Smooth muscle cell (in vitro differentiated cells): ENCODE measurements at regions not wholly inside any gene's neighbourhood (a gene's known extent, or its start where the extent isn't known, plus 50 kb on each side); places are given as distances from the start of the nearest gene placed in this dataset.

Source experiments
- DNase-seq: peaks from one replicate; lab custom pipeline; 2025; ENCODE audit not compliant: unreplicated experiment; lab: John Stamatoyannopoulos, UW
- H2AFZ ChIP-seq: fragments of 200-600 bp; sonication (generic); 2 replicates; pipeline ENCODE4 v1.6.0; 2016; ENCODE audit warnings: antibody characterized with exemption, low read depth, mild to moderate bottlenecking
- H3F3A ChIP-seq: fragments of 200-600 bp; sonication (generic); 2 replicates; pipeline ENCODE4 v1.6.0; 2017; ENCODE audit warnings: antibody characterized with exemption, low read depth
- H3K27ac ChIP-seq: fragments of 200-600 bp; sonication (generic); 2 replicates; pipeline ENCODE4 v1.5.1; 2016; ENCODE audit warnings: low read depth, mild to moderate bottlenecking
- H3K27me3 ChIP-seq: fragments of 200-600 bp; sonication (generic); 2 replicates; pipeline ENCODE4 v1.6.1; 2016; ENCODE audit warnings: low read depth, mild to moderate bottlenecking
- H3K36me3 ChIP-seq: fragments of 200-600 bp; sonication (generic); 2 replicates; pipeline ENCODE4 v1.5.1; 2016; ENCODE audit warnings: low read depth
- H3K4me1 ChIP-seq: fragments of 200-600 bp; sonication (generic); 2 replicates; pipeline ENCODE4 v1.5.1; 2016; ENCODE audit warnings: low read depth
- H3K4me2 ChIP-seq: fragments of 200-600 bp; sonication (generic); 2 replicates; pipeline ENCODE4 v1.6.0; 2016; ENCODE audit warnings: mild to moderate bottlenecking
- H3K4me3 ChIP-seq: fragments of 200-600 bp; sonication (generic); 2 replicates; pipeline ENCODE4 v1.5.1; 2016; ENCODE audit warnings: mild to moderate bottlenecking
- H3K79me2 ChIP-seq: fragments of 200-600 bp; sonication (generic); 2 replicates; pipeline ENCODE4 v1.6.0; 2016; ENCODE audit warnings: low read depth, mild to moderate bottlenecking
- H3K9ac ChIP-seq: fragments of 200-600 bp; sonication (generic); 2 replicates; pipeline ENCODE4 v1.6.0; 2016; ENCODE audit warnings: low read depth
- H3K9me3 ChIP-seq: fragments of 200-600 bp; sonication (generic); replicated peaks from 2 replicates; pipeline ENCODE4 v1.5.1; 2016; ENCODE audit warnings: low read depth
- H4K20me1 ChIP-seq: fragments of 200-600 bp; sonication (generic); 2 replicates; pipeline ENCODE4 v1.6.0; 2016; ENCODE audit warnings: low read depth
- WGBS: methylation state at CpG from one replicate; pipeline ENCODE4 v1.1.7; 2016; ENCODE audit warnings: low lambda C conversion rate; 5-methylcytosine and 5-hydroxymethylcytosine counted together
- TF ChIP-seq, protein P1 (sequence below): fragments of 200-600 bp; sonication (generic); IDR thresholded peaks from 2 replicates; pipeline ENCODE4 v1.5.1; 2017; ENCODE audit warnings: borderline replicate concordance, mild to moderate bottlenecking, antibody characterized with exemption; ENCODE audit not compliant: insufficient read depth, poor library complexity, severe bottlenecking

DNA sequence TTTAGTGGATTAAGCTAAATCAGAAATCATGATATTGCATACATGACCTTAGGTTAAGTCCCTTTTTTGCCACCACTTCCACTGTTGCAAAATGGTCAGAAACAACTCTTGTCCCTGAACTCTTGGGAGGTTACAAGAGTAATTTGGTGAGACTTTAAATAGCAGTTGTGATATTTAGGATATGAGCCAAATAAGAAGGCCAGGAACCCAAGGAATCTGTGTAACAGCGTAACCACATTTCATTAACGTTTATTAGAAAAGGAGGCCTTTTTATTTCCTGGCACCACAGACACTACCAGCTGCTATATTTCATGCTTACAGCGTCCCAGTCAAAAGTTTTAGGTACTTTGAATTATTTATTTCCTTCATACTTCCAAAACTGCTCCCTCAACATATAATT lies 268.0 kb downstream of the GPD2 start:
- H3K36me3 ChIP-seq, result no peaks in the 10 kb centered on the region

DNA sequence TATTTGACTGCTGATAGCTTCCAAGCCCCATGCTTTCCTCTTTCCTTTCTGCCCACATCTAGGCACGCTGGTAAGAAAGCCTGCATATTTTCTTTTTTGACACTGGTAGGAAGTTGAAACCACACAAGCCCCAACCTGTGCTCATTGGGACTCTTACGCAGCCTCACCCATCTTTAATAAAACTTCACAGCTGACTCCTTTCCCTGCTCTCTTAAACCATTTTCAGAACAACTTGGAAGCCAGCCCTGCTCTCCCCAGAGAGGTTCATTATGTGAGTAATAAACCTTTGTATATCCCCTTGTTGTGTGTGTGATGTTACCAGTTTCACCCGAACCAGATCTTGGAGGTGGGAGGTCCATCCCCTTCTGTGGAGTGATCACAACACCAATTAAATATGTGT lies 268.4 kb downstream of the GPD2 start:
- no peaks in the 10 kb centered on the region for H3K9me3 ChIP-seq
- H3K27me3 ChIP-seq, result peaks cover 6% of the 10 kb centered on the region
- H2AFZ ChIP-seq, result no peak overlapping the region
- TF ChIP-seq, protein P1, sequence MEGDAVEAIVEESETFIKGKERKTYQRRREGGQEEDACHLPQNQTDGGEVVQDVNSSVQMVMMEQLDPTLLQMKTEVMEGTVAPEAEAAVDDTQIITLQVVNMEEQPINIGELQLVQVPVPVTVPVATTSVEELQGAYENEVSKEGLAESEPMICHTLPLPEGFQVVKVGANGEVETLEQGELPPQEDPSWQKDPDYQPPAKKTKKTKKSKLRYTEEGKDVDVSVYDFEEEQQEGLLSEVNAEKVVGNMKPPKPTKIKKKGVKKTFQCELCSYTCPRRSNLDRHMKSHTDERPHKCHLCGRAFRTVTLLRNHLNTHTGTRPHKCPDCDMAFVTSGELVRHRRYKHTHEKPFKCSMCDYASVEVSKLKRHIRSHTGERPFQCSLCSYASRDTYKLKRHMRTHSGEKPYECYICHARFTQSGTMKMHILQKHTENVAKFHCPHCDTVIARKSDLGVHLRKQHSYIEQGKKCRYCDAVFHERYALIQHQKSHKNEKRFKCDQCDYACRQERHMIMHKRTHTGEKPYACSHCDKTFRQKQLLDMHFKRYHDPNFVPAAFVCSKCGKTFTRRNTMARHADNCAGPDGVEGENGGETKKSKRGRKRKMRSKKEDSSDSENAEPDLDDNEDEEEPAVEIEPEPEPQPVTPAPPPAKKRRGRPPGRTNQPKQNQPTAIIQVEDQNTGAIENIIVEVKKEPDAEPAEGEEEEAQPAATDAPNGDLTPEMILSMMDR, result no peak
- no peak overlapping the region for H3K4me2 ChIP-seq
- H3K9ac ChIP-seq, result no peak overlapping the region
- no peaks in the 10 kb centered on the region for H3K36me3 ChIP-seq
- H3K4me1 ChIP-seq, result no peaks in the 10 kb centered on the region
- no peaks in the 10 kb centered on the region for H3K79me2 ChIP-seq
- no peaks in the 10 kb centered on the region for H4K20me1 ChIP-seq
- H3K4me3 ChIP-seq, result no peak overlapping the region
- 77% methylated on average over 3 of the region's 3 CpGs for WGBS
- no peak overlapping the region for H3K27ac ChIP-seq
- H3F3A ChIP-seq, result no peaks in the 10 kb centered on the region
- DNase-seq, result no peak

More for the DNA sequence above, 268.0 kb downstream of the GPD2 start:
- H3K27ac ChIP-seq, result no peak overlapping the region
- no peak overlapping the region for H2AFZ ChIP-seq
- no peak for DNase-seq
- H4K20me1 ChIP-seq, result no peaks in the 10 kb centered on the region
- H3K4me1 ChIP-seq, result no peaks in the 10 kb centered on the region
- H3K9me3 ChIP-seq, result no peaks in the 10 kb centered on the region
- peaks cover 6% of the 10 kb centered on the region for H3K27me3 ChIP-seq
- TF ChIP-seq, protein P1, result no peak
- no peak overlapping the region for H3K9ac ChIP-seq
- no peaks in the 10 kb centered on the region for H3K79me2 ChIP-seq
- H3F3A ChIP-seq, result no peaks in the 10 kb centered on the region
- H3K4me3 ChIP-seq, result no peak overlapping the region
- 92% methylated on average over 3 of the region's 3 CpGs for WGBS
- H3K4me2 ChIP-seq, result no peak overlapping the region

DNA sequence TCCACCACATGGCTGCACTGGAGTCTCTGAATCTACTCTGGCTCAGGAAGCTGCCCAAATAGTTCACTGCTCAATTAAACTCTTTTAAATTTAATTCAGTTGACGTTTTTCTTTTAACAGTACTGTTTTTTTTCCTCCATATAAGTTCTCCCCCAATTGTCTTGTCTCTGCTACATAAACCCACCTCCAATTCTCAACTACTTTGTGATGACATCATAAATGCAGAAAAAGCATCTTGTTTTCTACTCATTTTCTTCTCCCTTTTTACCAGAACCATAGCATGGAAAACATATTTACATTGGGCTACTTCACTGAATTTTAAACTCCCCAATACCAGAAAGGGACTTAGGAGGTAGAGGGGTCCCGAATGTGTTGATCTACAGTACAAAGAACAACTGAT lies 270.4 kb downstream of the GPD2 start:
- no peaks in the 10 kb centered on the region for H3K9me3 ChIP-seq
- no peak overlapping the region for H3K9ac ChIP-seq
- no peaks in the 10 kb centered on the region for H3K79me2 ChIP-seq
- no peak overlapping the region for H3K4me3 ChIP-seq
- no peaks in the 10 kb centered on the region for H3K36me3 ChIP-seq
- H3K27me3 ChIP-seq, result peaks cover 6% of the 10 kb centered on the region
- H3K4me2 ChIP-seq, result no peak overlapping the region
- H3F3A ChIP-seq, result no peaks in the 10 kb centered on the region
- no peaks in the 10 kb centered on the region for H4K20me1 ChIP-seq
- no peak for DNase-seq
- H3K4me1 ChIP-seq, result no peaks in the 10 kb centered on the region
- WGBS, result 85% methylated on average over 2 of the region's 2 CpGs
- H3K27ac ChIP-seq, result no peak overlapping the region
- H2AFZ ChIP-seq, result no peak overlapping the region
- TF ChIP-seq, protein P1, result no peak

DNA sequence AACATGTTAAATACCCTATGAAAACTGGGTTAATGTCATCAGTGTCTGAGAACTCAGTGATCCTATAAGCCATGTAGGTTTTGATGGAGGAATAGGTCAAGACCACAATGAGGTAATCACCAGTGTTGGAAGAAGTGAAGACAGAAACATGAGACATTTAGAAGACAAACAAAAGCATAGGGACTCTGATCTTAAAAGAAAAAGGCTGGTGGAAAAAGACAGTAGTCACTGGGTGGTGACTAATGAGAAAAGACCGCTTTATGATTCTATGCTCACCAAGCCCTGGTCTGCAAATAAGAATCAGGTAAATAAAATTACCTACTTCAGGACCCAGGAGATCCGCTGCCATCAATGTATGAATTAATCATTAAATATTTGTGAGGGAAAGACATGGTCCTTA lies 271.9 kb downstream of the GPD2 start:
- WGBS, result 68% methylated on average over 2 of the region's 2 CpGs
- TF ChIP-seq, protein P1, result no peak
- no peaks in the 10 kb centered on the region for H3K36me3 ChIP-seq

More for the DNA sequence above, 271.9 kb downstream of the GPD2 start:
- no peaks in the 10 kb centered on the region for H3K4me1 ChIP-seq
- H3K9ac ChIP-seq, result no peak overlapping the region
- no peak overlapping the region for H3K4me3 ChIP-seq
- peaks cover 6% of the 10 kb centered on the region for H3K27me3 ChIP-seq
- no peaks in the 10 kb centered on the region for H4K20me1 ChIP-seq
- H3K4me2 ChIP-seq, result no peak overlapping the region
- no peaks in the 10 kb centered on the region for H3F3A ChIP-seq
- no peak for DNase-seq
- no peak overlapping the region for H3K27ac ChIP-seq
- H3K79me2 ChIP-seq, result no peaks in the 10 kb centered on the region
- no peak overlapping the region for H2AFZ ChIP-seq
- no peaks in the 10 kb centered on the region for H3K9me3 ChIP-seq
